HEK293T (cell line): ENCODE measurements at regions not wholly inside any gene's neighbourhood (a gene's known extent, or its start where the extent isn't known, plus 50 kb on each side); places are given as distances from the start of the nearest gene placed in this dataset.

Source experiments
- CTCF ChIA-PET: fragments of 350-600 bp; formaldehyde crosslinking; extraction: SDS; loops from one replicate; lab custom pipeline; 2021; ENCODE audit warnings: antibody characterized with exemption, inconsistent platforms; lab: Yijun Ruan, JAX
- POLR2A ChIA-PET: fragments of 350-600 bp; formaldehyde crosslinking; extraction: SDS; loops from one replicate; lab custom pipeline; 2020; ENCODE audit warnings: antibody characterized with exemption, inconsistent platforms; lab: Yijun Ruan, JAX
- DNase-seq: peaks from one replicate; pipeline ENCODE4 v3.0.0; 2012; ENCODE audit warnings: mixed read lengths; ENCODE audit errors: extremely low spot score
- ARNT ChIP-seq: fragments of 450-650 bp; IDR thresholded peaks from 2 replicates; pipeline ENCODE4 v1.6.1; 2017; ENCODE audit warnings: mild to moderate bottlenecking
- BHLHE40 ChIP-seq: fragments of 450-650 bp; IDR thresholded peaks from 2 replicates; pipeline ENCODE4 v1.6.1; 2016; ENCODE audit warnings: mild to moderate bottlenecking, moderate library complexity, borderline replicate concordance
- CTBP1 ChIP-seq: fragments of 450-650 bp; IDR thresholded peaks from 2 replicates; pipeline ENCODE4 v1.6.1; 2016; ENCODE audit warnings: borderline replicate concordance
- ELF4 ChIP-seq: fragments of 450-650 bp; IDR thresholded peaks from 2 replicates; pipeline ENCODE4 v1.6.1; 2017; ENCODE audit warnings: antibody characterized with exemption
- FOXA1 ChIP-seq: fragments of 450-650 bp; IDR thresholded peaks from 2 replicates; pipeline ENCODE4 v1.6.1; 2016; ENCODE audit warnings: mild to moderate bottlenecking
- FOXK2 ChIP-seq: fragments of 450-650 bp; IDR thresholded peaks from 2 replicates; pipeline ENCODE4 v1.6.1; 2016; ENCODE audit warnings: mild to moderate bottlenecking
- FOXM1 ChIP-seq: fragments of 450-650 bp; IDR thresholded peaks from 2 replicates; pipeline ENCODE4 v1.6.1; 2017; ENCODE audit warnings: mild to moderate bottlenecking, borderline replicate concordance
- HDGF ChIP-seq: fragments of 450-650 bp; IDR thresholded peaks from 2 replicates; pipeline ENCODE4 v1.6.1; 2017; ENCODE audit warnings: antibody characterized with exemption, borderline replicate concordance
- L3MBTL2 ChIP-seq: fragments of 450-650 bp; conservative IDR thresholded peaks from 2 replicates; pipeline ENCODE4 v1.6.1; 2016; ENCODE audit warnings: mild to moderate bottlenecking
- LEF1 ChIP-seq: fragments of 450-650 bp; IDR thresholded peaks from 2 replicates; pipeline ENCODE4 v1.6.1; 2017; ENCODE audit warnings: mild to moderate bottlenecking, borderline replicate concordance
- NFRKB ChIP-seq: fragments of 450-650 bp; IDR thresholded peaks from 2 replicates; pipeline ENCODE4 v1.6.1; 2016; ENCODE audit warnings: mild to moderate bottlenecking, moderate library complexity
- PKNOX1 ChIP-seq: fragments of 450-650 bp; IDR thresholded peaks from 2 replicates; pipeline ENCODE4 v1.6.1; 2016
- SP1 ChIP-seq: fragments of 450-650 bp; IDR thresholded peaks from 2 replicates; pipeline ENCODE4 v1.6.1; 2017
- SUZ12 ChIP-seq: fragments of 450-650 bp; IDR thresholded peaks from 2 replicates; pipeline ENCODE4 v1.6.1; 2016; ENCODE audit warnings: mild to moderate bottlenecking
- TARDBP ChIP-seq: fragments of 450-650 bp; IDR thresholded peaks from 2 replicates; pipeline ENCODE4 v1.6.1; 2016
- ZNF384 ChIP-seq: fragments of 450-650 bp; IDR thresholded peaks from 2 replicates; pipeline ENCODE4 v1.6.1; 2016

GRCh38 chr6:40904583-40905194 lies 134.3 kb downstream of the UNC5CL start:
- ChIA-PET POLR2A (no interaction called here), CTCF (interaction anchor here (1.3 kb wide), 1 partner anchor 123 kb away, joined by 3 read pairs; no protein-coding TSS in a partner anchor)
- TF ChIP-seq L3MBTL2 (no peak), TARDBP (no peak), BHLHE40 (no peak), NFRKB (no peak), SP1 (no peak), LEF1 (no peak), CTBP1 (no peak), FOXM1 (no peak), ELF4 (no peak), FOXA1 (no peak), HDGF (no peak), FOXK2 (no peak), ARNT (no peak), ZNF384 (no peak), PKNOX1 (no peak), SUZ12 (no peak)
- DNase-seq: no peak

GRCh38 chr6:40903456-40903855 lies 135.6 kb downstream of the UNC5CL start:
- DNase-seq: no peak
- ChIA-PET POLR2A (no interaction called here), CTCF (no interaction called here)
- TF ChIP-seq FOXA1 (no peak), SUZ12 (no peak), NFRKB (no peak), SP1 (no peak), FOXM1 (no peak), CTBP1 (no peak), PKNOX1 (no peak), BHLHE40 (no peak), FOXK2 (no peak), L3MBTL2 (no peak), TARDBP (no peak), ZNF384 (no peak), ELF4 (no peak), ARNT (no peak), LEF1 (no peak), HDGF (no peak)

GRCh38 chr6:40901322-40902055 lies 137.5 kb downstream of the UNC5CL start:
- no peak for DNase-seq
- POLR2A ChIA-PET: interaction anchor here (1.0 kb wide), 1 partner anchor 171 kb away, joined by 3 read pairs; the partner anchor contains the start of gene NFYA
- TF ChIP-seq ZNF384: no peak
- no peak for TF ChIP-seq L3MBTL2
- TF ChIP-seq ELF4: no peak
- no peak for TF ChIP-seq TARDBP
- TF ChIP-seq CTBP1: no peak
- no peak for TF ChIP-seq FOXM1
- no peak for TF ChIP-seq NFRKB
- TF ChIP-seq FOXA1: no peak
- TF ChIP-seq LEF1: no peak
- TF ChIP-seq SUZ12: no peak
- TF ChIP-seq FOXK2: no peak
- TF ChIP-seq HDGF: no peak
- no peak for TF ChIP-seq SP1
- no peak for TF ChIP-seq ARNT
- CTCF ChIA-PET: interaction anchor here (0.6 kb wide), 1 partner anchor 126 kb away, joined by 4 read pairs; no protein-coding TSS in a partner anchor

- DNase-seq: no peak
- ChIA-PET POLR2A (interaction anchor here (1.0 kb wide), 1 partner anchor 172 kb away, joined by 3 read pairs; the partner anchor contains the start of gene NFYA), CTCF (interaction anchor here (0.6 kb wide), 1 partner anchor 127 kb away, joined by 4 read pairs; no protein-coding TSS in a partner anchor)
- TF ChIP-seq SUZ12 (no peak), FOXM1 (no peak), BHLHE40 (no peak), TARDBP (no peak), PKNOX1 (no peak), ARNT (no peak), HDGF (no peak), ZNF384 (no peak), NFRKB (no peak), SP1 (no peak), ELF4 (no peak), L3MBTL2 (no peak), LEF1 (no peak), CTBP1 (no peak), FOXA1 (no peak), FOXK2 (no peak)
Measured at GRCh38 chr6:40900791-40901190, 138.2 kb downstream of the UNC5CL start.

GRCh38 chr6:40899684-40900155 lies 139.3 kb downstream of the UNC5CL start:
- CTCF ChIA-PET: no interaction called here
- DNase-seq: no peak
- TF ChIP-seq SP1: no peak
- TF ChIP-seq SUZ12: no peak
- TF ChIP-seq ZNF384: no peak
- TF ChIP-seq ARNT: no peak
- TF ChIP-seq TARDBP: no peak
- no peak for TF ChIP-seq CTBP1
- no peak for TF ChIP-seq NFRKB
- no peak for TF ChIP-seq PKNOX1
- TF ChIP-seq FOXM1: no peak
- POLR2A ChIA-PET: no interaction called here
